HL-60 (cell line): ENCODE measurements at regions not wholly inside any gene's neighbourhood (a gene's known extent, or its start where the extent isn't known, plus 50 kb on each side); places are given as distances from the start of the nearest gene placed in this dataset.

ENCODE experiments used
- CTCF ChIP-seq: IDR thresholded peaks from one replicate; pipeline ENCODE4 v1.5.1; 2011; ENCODE audit warnings: low read length, control low read depth, inconsistent platforms; ENCODE audit not compliant: insufficient read depth
- POLR2AphosphoS5 ChIP-seq: IDR thresholded peaks from 2 replicates; pipeline ENCODE4 v1.6.1; 2012; ENCODE audit warnings: low read depth
- TF ChIP-seq, protein P1 (sequence below): IDR thresholded peaks from 2 replicates; pipeline ENCODE4 v1.6.1; 2012; ENCODE audit warnings: low read depth; ENCODE audit not compliant: insufficient replicate concordance

GRCh38 chr13:55464222-55464621 is 1676.5 kb upstream of the PRR20A start:
- no peak for TF ChIP-seq CTCF
- no peak for TF ChIP-seq POLR2AphosphoS5
- TF ChIP-seq, protein P1, sequence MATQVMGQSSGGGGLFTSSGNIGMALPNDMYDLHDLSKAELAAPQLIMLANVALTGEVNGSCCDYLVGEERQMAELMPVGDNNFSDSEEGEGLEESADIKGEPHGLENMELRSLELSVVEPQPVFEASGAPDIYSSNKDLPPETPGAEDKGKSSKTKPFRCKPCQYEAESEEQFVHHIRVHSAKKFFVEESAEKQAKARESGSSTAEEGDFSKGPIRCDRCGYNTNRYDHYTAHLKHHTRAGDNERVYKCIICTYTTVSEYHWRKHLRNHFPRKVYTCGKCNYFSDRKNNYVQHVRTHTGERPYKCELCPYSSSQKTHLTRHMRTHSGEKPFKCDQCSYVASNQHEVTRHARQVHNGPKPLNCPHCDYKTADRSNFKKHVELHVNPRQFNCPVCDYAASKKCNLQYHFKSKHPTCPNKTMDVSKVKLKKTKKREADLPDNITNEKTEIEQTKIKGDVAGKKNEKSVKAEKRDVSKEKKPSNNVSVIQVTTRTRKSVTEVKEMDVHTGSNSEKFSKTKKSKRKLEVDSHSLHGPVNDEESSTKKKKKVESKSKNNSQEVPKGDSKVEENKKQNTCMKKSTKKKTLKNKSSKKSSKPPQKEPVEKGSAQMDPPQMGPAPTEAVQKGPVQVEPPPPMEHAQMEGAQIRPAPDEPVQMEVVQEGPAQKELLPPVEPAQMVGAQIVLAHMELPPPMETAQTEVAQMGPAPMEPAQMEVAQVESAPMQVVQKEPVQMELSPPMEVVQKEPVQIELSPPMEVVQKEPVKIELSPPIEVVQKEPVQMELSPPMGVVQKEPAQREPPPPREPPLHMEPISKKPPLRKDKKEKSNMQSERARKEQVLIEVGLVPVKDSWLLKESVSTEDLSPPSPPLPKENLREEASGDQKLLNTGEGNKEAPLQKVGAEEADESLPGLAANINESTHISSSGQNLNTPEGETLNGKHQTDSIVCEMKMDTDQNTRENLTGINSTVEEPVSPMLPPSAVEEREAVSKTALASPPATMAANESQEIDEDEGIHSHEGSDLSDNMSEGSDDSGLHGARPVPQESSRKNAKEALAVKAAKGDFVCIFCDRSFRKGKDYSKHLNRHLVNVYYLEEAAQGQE: no peak
